Keratinocyte (primary cell): ENCODE measurements at regions not wholly inside any gene's neighbourhood (a gene's known extent, or its start where the extent isn't known, plus 50 kb on each side); places are given as distances from the start of the nearest gene placed in this dataset.

Experiments used
- DNase-seq: peaks from one replicate; pipeline ENCODE4 v3.0.0-alpha.2; 2011; ENCODE audit warnings: low read depth, missing footprints, low spot score
- FAIRE-seq: peaks from 2 replicates; lab custom pipeline; 2011; peaks lifted over from hg19 to GRCh38; lab: Jason Lieb, UNC
- H2AFZ ChIP-seq: 2 replicates; pipeline ENCODE4 v1.6.0; 2012; ENCODE audit warnings: low read length, control low read depth, inconsistent platforms; ENCODE audit not compliant: control insufficient read depth
- H3K27ac ChIP-seq: 2 replicates; pipeline ENCODE4 v1.5.1; 2011; ENCODE audit warnings: low read length; ENCODE audit not compliant: control insufficient read depth, insufficient read depth
- H3K27me3 ChIP-seq: 3 replicates; pipeline ENCODE4 v1.6.0; 2011; ENCODE audit warnings: low read length; ENCODE audit not compliant: control insufficient read depth, insufficient read depth; ENCODE audit errors: extremely low read depth
- H3K36me3 ChIP-seq, 2 experiments: 2 replicates in 1 of 2; 3 replicates in 1 of 2; pipeline ENCODE4 v1.5.1; 2011; ENCODE audit warnings: low read length in 2 of 2, mild to moderate bottlenecking in 1 of 2; ENCODE audit not compliant: control insufficient read depth in 2 of 2, insufficient read depth in 2 of 2; ENCODE audit errors: extremely low read depth in 1 of 2
- H3K4me1 ChIP-seq: 3 replicates; pipeline ENCODE4 v1.5.1; 2011; ENCODE audit warnings: low read length; ENCODE audit not compliant: control insufficient read depth, insufficient read depth; ENCODE audit errors: extremely low read depth
- H3K4me2 ChIP-seq: 3 replicates; pipeline ENCODE4 v1.6.0; 2011; ENCODE audit warnings: low read depth, low read length; ENCODE audit not compliant: control insufficient read depth, insufficient read depth; ENCODE audit errors: extremely low read depth
- H3K4me3 ChIP-seq, 3 experiments: fragments of 200-600 bp in 1 of 3; sonication (generic) in 1 of 3; 2 replicates in 2 of 3; 3 replicates in 1 of 3; pipeline ENCODE4 v1.5.1; 2011 to 2016; ENCODE audit warnings: low read length in 3 of 3, mild to moderate bottlenecking in 3 of 3, control low read depth in 2 of 3, inconsistent platforms in 1 of 3, low read depth in 1 of 3, mixed read lengths in 1 of 3, mixed run types in 1 of 3, moderate library complexity in 1 of 3; ENCODE audit not compliant: control insufficient read depth in 2 of 3, insufficient read depth in 2 of 3; ENCODE audit errors: extremely low read depth in 1 of 3
- H3K79me2 ChIP-seq: 2 replicates; pipeline ENCODE4 v1.6.0; 2012; ENCODE audit warnings: low read length; ENCODE audit not compliant: control insufficient read depth, insufficient read depth
- H3K9ac ChIP-seq: 3 replicates; pipeline ENCODE4 v1.6.0; 2011; ENCODE audit warnings: low read length; ENCODE audit not compliant: control insufficient read depth, insufficient read depth; ENCODE audit errors: extremely low read depth
- H3K9me1 ChIP-seq: 3 replicates; pipeline ENCODE4 v1.6.0; 2011; ENCODE audit warnings: low read length; ENCODE audit not compliant: control insufficient read depth, insufficient read depth; ENCODE audit errors: extremely low read depth
- H3K9me3 ChIP-seq: 2 replicates; pipeline ENCODE4 v1.5.1; 2012; ENCODE audit warnings: low read depth, low read length; ENCODE audit not compliant: control insufficient read depth
- H4K20me1 ChIP-seq: 3 replicates; pipeline ENCODE4 v1.6.0; 2011; ENCODE audit warnings: low read length; ENCODE audit not compliant: control insufficient read depth, insufficient read depth; ENCODE audit errors: extremely low read depth
- EZH2 ChIP-seq: IDR thresholded peaks from one replicate; pipeline ENCODE4 v1.6.1; 2012; ENCODE audit warnings: inconsistent platforms, mild to moderate bottlenecking, low read length, moderate library complexity
- dilution Hi-C: fragments of 300-500 bp; cut with MboI; formaldehyde crosslinking; loops from one replicate; pipeline ENCODE4 v1.7.0; 2020; ENCODE audit warnings: low sequenced_read_pairs; ENCODE audit not compliant: extremely low pct_ligation_motif_present
- TF ChIP-seq, protein P1 (sequence below), 3 experiments: IDR thresholded peaks in 1 of 3; conservative IDR thresholded peaks in 1 of 3; optimal IDR thresholded peaks in 1 of 3; 2 replicates in 2 of 3; 3 replicates in 1 of 3; pipeline versions ENCODE3 to v1.5.1; 2011; ENCODE audit warnings: low read length in 3 of 3, mild to moderate bottlenecking in 3 of 3, moderate library complexity in 2 of 3, control low read depth in 1 of 3, inconsistent platforms in 1 of 3; ENCODE audit not compliant: insufficient read depth in 2 of 3; ENCODE audit errors: extremely low read depth in 1 of 3

DNA sequence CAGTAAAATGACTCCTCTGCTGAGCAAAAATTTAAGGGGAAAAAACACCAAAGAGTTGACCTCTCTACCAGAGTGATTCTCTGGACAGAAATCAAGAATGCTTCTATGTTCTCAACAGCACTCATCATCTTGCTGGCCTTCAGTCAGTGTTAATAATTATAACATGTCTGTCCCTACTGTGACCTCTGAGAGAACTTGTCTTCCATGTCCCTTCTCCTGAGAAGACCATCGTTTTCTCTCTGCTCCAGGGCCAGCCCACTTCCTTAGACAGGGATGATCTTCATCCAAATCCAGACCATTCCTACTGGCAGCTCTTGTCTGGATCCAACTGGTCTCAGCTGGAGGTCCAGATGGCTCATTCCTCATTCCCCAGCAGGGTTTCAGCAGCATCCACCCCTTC lies 139.0 kb upstream of the NECTIN3 start:
- H3K4me3 ChIP-seq, result no peak overlapping the region
- H3K4me2 ChIP-seq, result no peak overlapping the region
- no peaks in the 10 kb centered on the region for H3K9me1 ChIP-seq
- no peaks in the 10 kb centered on the region for H3K9me3 ChIP-seq
- H3K27me3 ChIP-seq, result no peaks in the 10 kb centered on the region
- H3K36me3 ChIP-seq, result no peaks in the 10 kb centered on the region
- no peaks in the 10 kb centered on the region for H3K79me2 ChIP-seq
- H2AFZ ChIP-seq, result no peak overlapping the region
- TF ChIP-seq EZH2, result no peak
- TF ChIP-seq, protein P1, sequence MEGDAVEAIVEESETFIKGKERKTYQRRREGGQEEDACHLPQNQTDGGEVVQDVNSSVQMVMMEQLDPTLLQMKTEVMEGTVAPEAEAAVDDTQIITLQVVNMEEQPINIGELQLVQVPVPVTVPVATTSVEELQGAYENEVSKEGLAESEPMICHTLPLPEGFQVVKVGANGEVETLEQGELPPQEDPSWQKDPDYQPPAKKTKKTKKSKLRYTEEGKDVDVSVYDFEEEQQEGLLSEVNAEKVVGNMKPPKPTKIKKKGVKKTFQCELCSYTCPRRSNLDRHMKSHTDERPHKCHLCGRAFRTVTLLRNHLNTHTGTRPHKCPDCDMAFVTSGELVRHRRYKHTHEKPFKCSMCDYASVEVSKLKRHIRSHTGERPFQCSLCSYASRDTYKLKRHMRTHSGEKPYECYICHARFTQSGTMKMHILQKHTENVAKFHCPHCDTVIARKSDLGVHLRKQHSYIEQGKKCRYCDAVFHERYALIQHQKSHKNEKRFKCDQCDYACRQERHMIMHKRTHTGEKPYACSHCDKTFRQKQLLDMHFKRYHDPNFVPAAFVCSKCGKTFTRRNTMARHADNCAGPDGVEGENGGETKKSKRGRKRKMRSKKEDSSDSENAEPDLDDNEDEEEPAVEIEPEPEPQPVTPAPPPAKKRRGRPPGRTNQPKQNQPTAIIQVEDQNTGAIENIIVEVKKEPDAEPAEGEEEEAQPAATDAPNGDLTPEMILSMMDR (optimal IDR thresholded peaks at IDR 0.05 in 1 of 3, IDR thresholded peaks at IDR 0.05 in 1 of 3, conservative IDR thresholded peaks at IDR 0.05 in 1 of 3; ENCODE audit: extremely low read depth in 1 of 3, insufficient read depth in 2 of 3, low read length in 3 of 3), result no peak
- DNase-seq (no peak), FAIRE-seq (no peak)
- no peaks in the 10 kb centered on the region for H3K4me1 ChIP-seq
- H3K27ac ChIP-seq, result no peak overlapping the region
- no peaks in the 10 kb centered on the region for H4K20me1 ChIP-seq
- H3K9ac ChIP-seq, result no peak overlapping the region
- dilution Hi-C loops, result no loop called here

DNA sequence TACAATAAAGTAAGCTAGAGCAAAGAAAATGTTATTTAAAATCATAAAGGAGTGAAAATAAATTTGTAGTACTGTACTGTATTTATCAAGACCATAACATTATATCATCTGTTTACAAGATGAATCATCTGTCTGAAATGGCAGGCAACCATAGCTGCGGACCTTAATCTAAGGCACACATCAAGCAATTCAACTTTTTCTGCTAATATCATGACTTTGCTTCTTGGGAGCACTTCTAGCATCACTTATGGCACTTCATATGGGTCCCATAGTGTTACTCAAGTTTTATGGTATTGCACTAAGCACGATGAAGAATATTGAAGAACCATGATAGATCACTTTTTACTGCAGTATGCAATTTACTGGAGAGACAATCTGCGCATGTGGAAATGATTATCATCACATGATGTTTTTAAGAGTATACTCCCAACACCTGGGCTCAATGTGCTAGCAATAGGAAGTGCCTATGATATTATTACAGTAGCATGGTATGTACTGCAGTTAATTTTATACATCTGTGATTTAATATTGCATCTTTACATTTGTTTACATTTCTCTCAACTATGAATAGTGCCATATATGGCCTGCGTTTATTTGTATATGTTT lies 137.7 kb upstream of the NECTIN3 start:
- DNase-seq (no peak), FAIRE-seq (no peak)

More for the DNA sequence above, 137.7 kb upstream of the NECTIN3 start:
- no peak overlapping the region for H2AFZ ChIP-seq
- no peak overlapping the region for H3K4me2 ChIP-seq
- H3K9me1 ChIP-seq, result no peaks in the 10 kb centered on the region
- no peaks in the 10 kb centered on the region for H3K36me3 ChIP-seq
- no peak overlapping the region for H3K9ac ChIP-seq
- no peak overlapping the region for H3K4me3 ChIP-seq
- dilution Hi-C loops, result no loop called here
- no peaks in the 10 kb centered on the region for H3K9me3 ChIP-seq
- H3K27me3 ChIP-seq, result no peaks in the 10 kb centered on the region
- H3K4me1 ChIP-seq, result no peaks in the 10 kb centered on the region
- no peaks in the 10 kb centered on the region for H4K20me1 ChIP-seq
- TF ChIP-seq, protein P1 (optimal IDR thresholded peaks at IDR 0.05 in 1 of 3, IDR thresholded peaks at IDR 0.05 in 1 of 3, conservative IDR thresholded peaks at IDR 0.05 in 1 of 3; ENCODE audit: extremely low read depth in 1 of 3, insufficient read depth in 2 of 3, low read length in 3 of 3), result no peak
- no peak for TF ChIP-seq EZH2
- no peaks in the 10 kb centered on the region for H3K79me2 ChIP-seq
- no peak overlapping the region for H3K27ac ChIP-seq
